Epithelial cell of proximal tubule (primary cell): ENCODE measurements at regions not wholly inside any gene's neighbourhood (a gene's known extent, or its start where the extent isn't known, plus 50 kb on each side); places are given as distances from the start of the nearest gene placed in this dataset.

ENCODE experiments used
- DNase-seq: peaks from one replicate; pipeline ENCODE4 v3.0.0-alpha.2; 2011; ENCODE audit warnings: low read depth
- H3K4me3 ChIP-seq: 2 replicates; pipeline ENCODE4 v1.5.1; 2011; ENCODE audit warnings: low read depth, mild to moderate bottlenecking, low read length
- CTCF ChIP-seq: conservative IDR thresholded peaks from 2 replicates; pipeline ENCODE4 v1.5.1; 2012; ENCODE audit warnings: low read depth, mild to moderate bottlenecking, low read length

GRCh38 chr6:105817961-105818360 is 268.2 kb upstream of the PRDM1 start:
- TF ChIP-seq CTCF, result no peak
- DNase-seq, result no peak
- no peak overlapping the region for H3K4me3 ChIP-seq

DNA sequence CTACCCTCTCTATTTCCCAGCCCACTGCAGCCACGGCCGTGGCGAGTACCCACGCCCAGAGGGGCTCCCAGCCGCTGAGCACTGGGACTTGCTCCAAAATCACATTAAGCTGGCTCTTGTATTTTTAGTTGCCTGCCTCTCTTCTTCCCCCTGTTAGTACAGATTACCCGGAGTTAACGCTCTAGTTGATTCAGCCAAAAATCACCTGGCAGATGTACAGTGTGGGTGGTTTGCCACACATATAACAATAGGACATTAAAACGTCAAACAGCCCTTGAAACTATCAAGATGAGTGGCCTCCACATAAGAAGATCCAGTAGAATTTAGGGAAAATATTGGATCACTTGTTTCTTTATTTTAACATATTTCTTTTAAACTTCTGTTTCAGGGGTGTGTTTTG is 268.8 kb upstream of the PRDM1 start:
- no peak for TF ChIP-seq CTCF
- H3K4me3 ChIP-seq, result no peak overlapping the region

DNA sequence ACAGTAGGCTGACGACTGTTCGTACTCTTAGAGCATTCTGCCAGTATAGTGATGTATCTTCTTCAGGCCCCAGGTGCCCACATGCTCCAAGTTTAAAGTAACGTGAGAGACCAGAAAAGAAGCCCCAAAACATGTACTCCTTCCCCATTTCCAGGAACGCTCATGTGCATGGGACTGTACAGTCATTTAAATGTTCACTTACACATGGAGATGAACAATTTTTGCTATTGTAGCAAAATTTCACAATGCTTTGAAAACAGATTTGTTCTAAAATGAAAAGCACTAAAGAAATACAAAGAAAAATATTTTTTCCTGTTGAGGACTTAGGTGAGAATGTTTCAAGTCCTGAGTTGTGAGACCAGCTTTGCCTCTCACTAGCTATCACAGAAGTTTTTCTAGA is 269.3 kb upstream of the PRDM1 start:
- no peak for TF ChIP-seq CTCF
- H3K4me3 ChIP-seq, result no peak overlapping the region
- no peak for DNase-seq

More for the DNA sequence above, 268.8 kb upstream of the PRDM1 start:
- no peak for DNase-seq

DNA sequence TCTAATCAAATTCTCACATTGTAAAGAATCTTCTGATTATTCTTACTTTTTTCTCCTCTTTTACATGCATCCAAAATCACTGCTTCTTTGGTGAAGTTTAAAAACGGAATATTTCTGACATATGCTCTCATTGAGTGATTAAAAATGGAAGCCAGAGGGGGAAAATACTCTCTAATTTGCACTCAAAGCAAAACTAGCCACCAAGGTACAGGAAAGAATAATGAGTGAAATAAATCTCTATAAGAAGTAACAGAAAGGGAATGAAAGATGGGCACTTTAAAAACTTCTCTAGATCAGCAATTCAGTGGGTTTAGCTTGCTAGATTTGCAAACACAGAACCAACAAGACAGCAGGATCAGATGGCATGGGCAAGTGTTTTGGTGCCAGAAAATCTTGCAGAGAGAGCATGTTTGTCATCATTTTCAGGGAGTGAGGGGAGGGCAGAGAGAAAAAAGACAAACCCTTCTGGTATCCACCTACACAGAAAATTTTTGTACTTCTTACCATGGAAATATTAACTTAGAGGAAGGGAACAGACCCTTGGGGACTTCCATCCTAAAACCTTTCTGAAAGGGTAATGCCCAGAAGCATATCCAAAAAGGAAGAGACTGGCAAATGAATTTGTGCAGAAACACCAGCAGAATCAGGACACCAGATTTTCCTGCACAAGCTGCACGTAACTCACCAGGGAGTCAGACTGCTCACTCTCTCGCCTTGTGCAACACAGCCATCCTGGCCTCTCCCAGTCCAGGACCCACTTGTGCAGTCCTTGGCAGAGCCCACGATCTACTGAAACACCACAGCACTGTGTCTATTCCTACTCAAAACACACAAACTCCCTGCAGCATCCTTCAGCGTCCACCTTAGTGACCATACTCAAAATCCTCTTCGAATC is 270.2 kb upstream of the PRDM1 start:
- H3K4me3 ChIP-seq, result no peak overlapping the region
- DNase-seq, result no peak
- TF ChIP-seq CTCF, result no peak

DNA sequence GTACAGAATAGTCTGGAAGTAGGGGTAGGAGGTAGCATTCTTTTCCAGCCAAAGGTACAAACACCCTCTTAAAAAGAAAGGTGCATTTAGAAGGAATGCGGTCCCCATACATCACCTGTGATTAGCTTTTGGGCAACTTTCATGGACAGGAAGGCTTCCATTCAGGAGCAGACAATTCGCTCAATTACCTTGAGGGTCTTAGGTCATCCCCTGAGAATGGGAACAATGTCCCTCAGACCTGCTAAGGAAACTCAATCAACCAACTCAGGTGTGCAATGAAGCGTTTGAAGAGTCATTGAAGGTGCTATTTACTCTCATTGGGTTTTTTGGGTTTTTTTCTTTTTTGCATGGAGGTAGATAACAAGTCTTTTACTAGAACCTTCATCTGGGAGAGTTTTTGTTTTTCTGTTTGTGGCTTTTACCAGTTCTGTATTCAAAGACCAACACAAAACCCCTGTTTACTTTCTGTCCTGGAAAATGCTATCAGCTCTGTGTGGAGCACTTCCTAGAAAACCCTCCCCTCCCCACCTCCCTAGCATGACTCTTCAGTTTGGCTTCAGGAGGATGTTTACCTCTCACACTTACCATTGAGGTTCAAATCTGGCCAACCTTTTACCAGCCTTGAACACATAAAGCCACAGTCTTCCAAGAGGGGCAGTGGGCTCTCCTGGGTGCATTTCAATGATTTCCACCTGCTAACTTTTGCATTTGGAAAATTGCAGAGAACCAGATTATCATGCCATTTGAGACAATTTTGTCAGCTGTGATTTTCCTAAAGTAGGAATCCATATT is 271.2 kb upstream of the PRDM1 start:
- DNase-seq, result no peak
- TF ChIP-seq CTCF, result no peak
- H3K4me3 ChIP-seq, result no peak overlapping the region

GRCh38 chr6:105810922-105811482 is 275.1 kb upstream of the PRDM1 start:
- DNase-seq, result no peak
- TF ChIP-seq CTCF, result no peak
- H3K4me3 ChIP-seq, result no peak overlapping the region
